ENCODE measurements at regions not wholly inside any gene's neighbourhood (a gene's known extent, or its start where the extent isn't known, plus 50 kb on each side); places are given as distances from the start of the nearest gene placed in this dataset.

DNA sequence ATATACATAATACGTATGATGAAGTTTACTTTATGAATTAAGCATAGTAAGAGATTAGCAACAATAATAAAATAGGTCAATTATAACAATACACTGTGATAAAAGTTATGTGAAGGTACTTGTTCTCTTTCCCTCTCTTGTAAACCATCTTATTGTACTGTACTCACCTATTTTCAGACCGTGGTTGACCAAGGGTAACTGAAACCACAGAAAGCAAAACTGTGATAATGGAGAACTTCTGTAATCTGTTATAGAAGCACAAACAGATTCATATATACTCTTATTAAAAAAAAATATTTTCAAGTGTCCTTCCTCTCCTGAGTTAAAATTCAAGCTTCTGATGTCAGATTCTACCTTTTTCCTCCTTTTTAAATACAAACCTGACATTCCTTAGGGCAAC, 1247.8 kb upstream of the SORCS1 start:
- TF ChIP-seq SP1 (IDR thresholded peaks at IDR 0.05; ENCODE audit: low read depth, low read length) (no peak), BRCA1 (IDR thresholded peaks at IDR 0.05; ENCODE audit: low read depth, low read length) (no peak), RFX5 (IDR thresholded peaks at IDR 0.05; ENCODE audit: borderline replicate concordance, low read depth, low read length) (no peak), ZNF274 (IDR thresholded peaks at IDR 0.05; ENCODE audit: borderline replicate concordance, extremely low read depth, low read length) (no peak), RAD21 (IDR thresholded peaks at IDR 0.05 in 1 of 2, conservative IDR thresholded peaks at IDR 0.05 in 1 of 2; ENCODE audit: low read depth in 2 of 2, low read length in 2 of 2) (no peak), POLR2AphosphoS5 (IDR thresholded peaks at IDR 0.05; ENCODE audit: low read depth, low read length) (no peak), SRF (IDR thresholded peaks at IDR 0.05; ENCODE audit: low read depth, low read length) (no peak), EZH2 (IDR thresholded peaks at IDR 0.05; ENCODE audit: low read depth, low read length, severe bottlenecking) (no peak), CHD2 (IDR thresholded peaks at IDR 0.05; ENCODE audit: low read length) (no peak), CBX5 (IDR thresholded peaks at IDR 0.05; ENCODE audit: low read depth, low read length) (no peak)
- TF ChIP-seq, protein P1, sequence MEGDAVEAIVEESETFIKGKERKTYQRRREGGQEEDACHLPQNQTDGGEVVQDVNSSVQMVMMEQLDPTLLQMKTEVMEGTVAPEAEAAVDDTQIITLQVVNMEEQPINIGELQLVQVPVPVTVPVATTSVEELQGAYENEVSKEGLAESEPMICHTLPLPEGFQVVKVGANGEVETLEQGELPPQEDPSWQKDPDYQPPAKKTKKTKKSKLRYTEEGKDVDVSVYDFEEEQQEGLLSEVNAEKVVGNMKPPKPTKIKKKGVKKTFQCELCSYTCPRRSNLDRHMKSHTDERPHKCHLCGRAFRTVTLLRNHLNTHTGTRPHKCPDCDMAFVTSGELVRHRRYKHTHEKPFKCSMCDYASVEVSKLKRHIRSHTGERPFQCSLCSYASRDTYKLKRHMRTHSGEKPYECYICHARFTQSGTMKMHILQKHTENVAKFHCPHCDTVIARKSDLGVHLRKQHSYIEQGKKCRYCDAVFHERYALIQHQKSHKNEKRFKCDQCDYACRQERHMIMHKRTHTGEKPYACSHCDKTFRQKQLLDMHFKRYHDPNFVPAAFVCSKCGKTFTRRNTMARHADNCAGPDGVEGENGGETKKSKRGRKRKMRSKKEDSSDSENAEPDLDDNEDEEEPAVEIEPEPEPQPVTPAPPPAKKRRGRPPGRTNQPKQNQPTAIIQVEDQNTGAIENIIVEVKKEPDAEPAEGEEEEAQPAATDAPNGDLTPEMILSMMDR (IDR thresholded peaks at IDR 0.05; ENCODE audit: control extremely low read depth in 1 of 3, insufficient read depth in 1 of 3, low read depth in 1 of 3, low read length in 3 of 3): no peak
- TF ChIP-seq, protein P2, sequence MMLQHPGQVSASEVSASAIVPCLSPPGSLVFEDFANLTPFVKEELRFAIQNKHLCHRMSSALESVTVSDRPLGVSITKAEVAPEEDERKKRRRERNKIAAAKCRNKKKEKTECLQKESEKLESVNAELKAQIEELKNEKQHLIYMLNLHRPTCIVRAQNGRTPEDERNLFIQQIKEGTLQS (IDR thresholded peaks at IDR 0.05; ENCODE audit: insufficient read depth, low read depth, low read length): no peak
